PFSK-1 (cell line): ENCODE measurements at regions not wholly inside any gene's neighbourhood (a gene's known extent, or its start where the extent isn't known, plus 50 kb on each side); places are given as distances from the start of the nearest gene placed in this dataset.

ENCODE experiments used
- FOXP2 ChIP-seq: optimal IDR thresholded peaks from 2 replicates; pipeline ENCODE3; 2011; ENCODE audit warnings: borderline replicate concordance, control low read depth, inconsistent platforms; ENCODE audit not compliant: insufficient read depth; ENCODE audit errors: extremely low read length, extremely low read depth
- POLR2AphosphoS5 ChIP-seq: IDR thresholded peaks from 2 replicates; pipeline ENCODE4 v1.6.1; 2012; ENCODE audit warnings: low read depth, mild to moderate bottlenecking, control low read depth, low read length, moderate library complexity
- SIN3A ChIP-seq: IDR thresholded peaks from 2 replicates; pipeline ENCODE4 v1.6.1; 2012; ENCODE audit warnings: mild to moderate bottlenecking, low read length, moderate library complexity, borderline replicate concordance; ENCODE audit not compliant: insufficient read depth
- TAF1 ChIP-seq: IDR thresholded peaks from 2 replicates; pipeline ENCODE4 v1.6.1; 2012; ENCODE audit warnings: low read length, control low read depth, borderline replicate concordance; ENCODE audit not compliant: insufficient read depth
- TF ChIP-seq, protein P1 (sequence below), 2 experiments: IDR thresholded peaks; 2 replicates each; pipeline versions ENCODE4 v1.6.1 to v1.8.0; 2011 to 2012; ENCODE audit warnings: low read depth in 2 of 2, low read length in 2 of 2, control low read depth in 1 of 2, inconsistent platforms in 1 of 2, mild to moderate bottlenecking in 1 of 2, moderate library complexity in 1 of 2; ENCODE audit not compliant: insufficient read depth in 1 of 2

DNA sequence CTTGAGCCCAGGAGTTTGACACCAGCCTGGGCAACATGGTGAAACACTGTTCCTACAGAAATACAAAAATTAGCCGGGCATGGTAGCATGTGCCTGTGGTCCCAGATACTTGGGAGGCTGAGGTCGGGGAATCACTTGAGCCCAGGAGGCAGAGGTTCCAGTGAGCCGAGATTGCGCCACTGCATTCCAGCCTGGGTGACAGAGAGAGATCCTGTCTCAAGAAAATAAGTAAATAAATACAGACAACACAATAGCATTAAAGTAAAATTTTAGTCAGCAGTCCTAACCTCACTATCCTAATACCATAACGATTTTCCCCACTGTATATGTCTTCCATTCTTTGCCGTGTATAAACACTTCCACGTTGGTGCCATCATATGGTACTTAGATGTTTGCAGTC, 83.0 kb upstream of the MBOAT2 start:
- TF ChIP-seq TAF1 (no peak), SIN3A (no peak), FOXP2 (no peak), POLR2AphosphoS5 (no peak)
- TF ChIP-seq, protein P1, sequence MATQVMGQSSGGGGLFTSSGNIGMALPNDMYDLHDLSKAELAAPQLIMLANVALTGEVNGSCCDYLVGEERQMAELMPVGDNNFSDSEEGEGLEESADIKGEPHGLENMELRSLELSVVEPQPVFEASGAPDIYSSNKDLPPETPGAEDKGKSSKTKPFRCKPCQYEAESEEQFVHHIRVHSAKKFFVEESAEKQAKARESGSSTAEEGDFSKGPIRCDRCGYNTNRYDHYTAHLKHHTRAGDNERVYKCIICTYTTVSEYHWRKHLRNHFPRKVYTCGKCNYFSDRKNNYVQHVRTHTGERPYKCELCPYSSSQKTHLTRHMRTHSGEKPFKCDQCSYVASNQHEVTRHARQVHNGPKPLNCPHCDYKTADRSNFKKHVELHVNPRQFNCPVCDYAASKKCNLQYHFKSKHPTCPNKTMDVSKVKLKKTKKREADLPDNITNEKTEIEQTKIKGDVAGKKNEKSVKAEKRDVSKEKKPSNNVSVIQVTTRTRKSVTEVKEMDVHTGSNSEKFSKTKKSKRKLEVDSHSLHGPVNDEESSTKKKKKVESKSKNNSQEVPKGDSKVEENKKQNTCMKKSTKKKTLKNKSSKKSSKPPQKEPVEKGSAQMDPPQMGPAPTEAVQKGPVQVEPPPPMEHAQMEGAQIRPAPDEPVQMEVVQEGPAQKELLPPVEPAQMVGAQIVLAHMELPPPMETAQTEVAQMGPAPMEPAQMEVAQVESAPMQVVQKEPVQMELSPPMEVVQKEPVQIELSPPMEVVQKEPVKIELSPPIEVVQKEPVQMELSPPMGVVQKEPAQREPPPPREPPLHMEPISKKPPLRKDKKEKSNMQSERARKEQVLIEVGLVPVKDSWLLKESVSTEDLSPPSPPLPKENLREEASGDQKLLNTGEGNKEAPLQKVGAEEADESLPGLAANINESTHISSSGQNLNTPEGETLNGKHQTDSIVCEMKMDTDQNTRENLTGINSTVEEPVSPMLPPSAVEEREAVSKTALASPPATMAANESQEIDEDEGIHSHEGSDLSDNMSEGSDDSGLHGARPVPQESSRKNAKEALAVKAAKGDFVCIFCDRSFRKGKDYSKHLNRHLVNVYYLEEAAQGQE (IDR thresholded peaks at IDR 0.05; ENCODE audit: insufficient read depth in 1 of 2, low read depth in 2 of 2, low read length in 2 of 2): no peak

DNA sequence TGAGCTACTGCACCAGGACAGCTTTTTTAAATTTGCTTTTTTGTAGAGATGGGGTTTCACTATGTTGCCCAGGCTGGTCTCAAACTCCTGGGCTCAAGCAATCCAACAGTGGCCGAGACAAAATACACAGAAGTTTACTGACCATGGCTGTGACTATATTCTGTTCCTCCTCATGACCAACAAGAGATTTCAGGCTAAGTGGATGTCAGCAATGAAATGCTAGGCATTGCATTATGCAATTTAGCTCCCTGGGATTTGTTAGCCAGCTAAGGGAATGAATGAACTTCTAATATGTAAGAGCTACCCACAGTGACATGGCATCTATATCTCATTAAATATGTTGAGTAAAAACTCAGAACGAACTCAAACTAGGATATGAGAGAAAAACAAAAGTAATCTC, 81.9 kb upstream of the MBOAT2 start:
- no peak for TF ChIP-seq TAF1
- TF ChIP-seq POLR2AphosphoS5: no peak
- TF ChIP-seq, protein P1 (IDR thresholded peaks at IDR 0.05; ENCODE audit: insufficient read depth in 1 of 2, low read depth in 2 of 2, low read length in 2 of 2): no peak
- no peak for TF ChIP-seq SIN3A
- TF ChIP-seq FOXP2: no peak

DNA sequence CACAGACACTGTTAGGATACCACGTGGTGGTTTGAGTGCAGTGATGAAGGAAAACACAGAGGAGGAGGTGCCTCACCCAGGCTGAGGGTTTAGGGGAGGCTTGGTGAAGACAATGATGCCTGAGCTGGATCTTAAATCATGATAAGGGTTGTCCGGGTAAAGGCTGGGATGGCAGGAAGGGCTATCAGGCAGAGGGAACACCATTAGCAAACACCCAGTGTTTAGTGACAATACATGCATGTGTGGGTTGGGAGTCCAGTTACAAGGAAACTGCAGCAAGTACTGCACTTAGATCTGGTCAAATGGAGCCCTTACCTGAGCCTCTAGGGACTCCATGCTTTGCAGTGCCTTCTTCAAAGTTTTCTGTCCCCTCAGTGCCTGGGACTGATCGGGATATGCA, 79.8 kb upstream of the MBOAT2 start:
- TF ChIP-seq SIN3A (no peak), POLR2AphosphoS5 (no peak), FOXP2 (no peak), TAF1 (no peak)
- TF ChIP-seq, protein P1 (IDR thresholded peaks at IDR 0.05; ENCODE audit: insufficient read depth in 1 of 2, low read depth in 2 of 2, low read length in 2 of 2): no peak

DNA sequence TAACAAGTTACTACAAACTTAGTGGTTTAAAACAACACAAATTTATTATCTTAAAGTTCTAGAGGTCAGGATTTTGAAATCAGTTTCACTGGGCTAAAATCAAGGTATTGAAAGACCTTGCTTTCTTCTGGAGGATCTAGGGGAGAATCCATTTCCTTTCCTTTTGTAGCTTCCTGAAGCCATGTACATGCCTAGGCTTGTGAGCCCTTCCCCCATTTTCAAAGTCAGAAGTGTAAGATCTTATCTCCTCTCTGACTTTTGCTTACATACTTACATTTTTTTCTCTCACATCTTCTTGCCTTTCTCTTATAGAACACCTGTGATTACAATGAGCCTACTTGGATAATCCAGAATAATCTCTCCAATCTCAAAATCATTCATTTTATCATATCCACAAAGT, 78.7 kb upstream of the MBOAT2 start:
- TF ChIP-seq POLR2AphosphoS5 (no peak), FOXP2 (no peak), TAF1 (no peak), SIN3A (no peak)
- TF ChIP-seq, protein P1 (IDR thresholded peaks at IDR 0.05; ENCODE audit: insufficient read depth in 1 of 2, low read depth in 2 of 2, low read length in 2 of 2): no peak

DNA sequence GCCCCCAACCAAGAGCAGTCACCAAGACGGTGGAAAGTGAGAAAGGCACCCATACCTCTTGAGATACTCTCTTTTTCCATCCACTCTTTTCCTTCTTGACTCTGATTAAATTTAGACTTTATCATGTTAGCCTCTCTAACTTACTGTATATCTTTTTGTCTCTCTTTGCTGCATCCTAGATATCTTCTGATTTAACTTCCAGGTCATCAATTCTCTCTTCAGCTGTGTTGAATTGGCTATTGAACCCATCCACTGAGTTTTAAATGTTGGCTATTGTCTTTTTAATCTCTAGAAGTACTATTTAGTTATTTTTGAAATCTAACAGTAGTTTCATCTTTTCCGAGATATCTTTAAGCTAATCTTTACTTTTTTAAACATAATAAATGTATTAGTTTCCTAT, 78.3 kb upstream of the MBOAT2 start:
- TF ChIP-seq SIN3A (no peak), TAF1 (no peak), POLR2AphosphoS5 (no peak), FOXP2 (no peak)
- TF ChIP-seq, protein P1 (IDR thresholded peaks at IDR 0.05; ENCODE audit: insufficient read depth in 1 of 2, low read depth in 2 of 2, low read length in 2 of 2): no peak
